ENCODE measurements at regions not wholly inside any gene's neighbourhood (a gene's known extent, or its start where the extent isn't known, plus 50 kb on each side); places are given as distances from the start of the nearest gene placed in this dataset.
"Not testable (repeated sequence)": the region's sequence is repeated elsewhere in the genome, so short reads cannot be mapped to it uniquely, and the experiment has no call there.

DNA sequence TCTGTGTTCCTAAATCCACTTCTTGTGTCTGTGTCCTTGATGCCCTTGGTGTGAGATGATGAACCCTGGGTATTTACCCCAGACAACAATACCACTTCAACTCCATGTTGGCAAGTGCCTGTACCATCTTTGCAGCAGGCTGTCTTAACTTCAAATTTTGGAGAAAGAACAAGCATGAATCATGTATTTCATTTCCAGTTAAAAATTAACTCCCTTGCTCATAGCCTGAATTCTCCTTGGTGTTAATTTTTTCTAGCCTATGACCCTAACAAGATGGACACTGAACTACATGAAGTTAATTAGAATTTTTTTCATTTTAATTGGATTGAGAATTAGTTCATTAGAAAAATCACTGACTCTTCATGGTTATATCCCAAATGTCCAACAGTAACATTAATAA, 267.8 kb upstream of the INTU start:
- no peak overlapping the region for H3K27ac Mint-ChIP-seq (ENCODE audit: unreplicated experiment)
- H3K9me3 Mint-ChIP-seq (ENCODE audit: unreplicated experiment) = no peaks in the 10 kb centered on the region
- H3K36me3 Mint-ChIP-seq (ENCODE audit: low read depth, unreplicated experiment) = no peaks in the 10 kb centered on the region
- H3K27me3 Mint-ChIP-seq (ENCODE audit: unreplicated experiment) = peaks cover 1% of the 10 kb centered on the region
- no peak for DNase-seq (ENCODE audit: low spot score)
- no peaks in the 10 kb centered on the region for H3K4me1 Mint-ChIP-seq (ENCODE audit: unreplicated experiment)
- H3K4me3 Mint-ChIP-seq (ENCODE audit: unreplicated experiment) = no peak overlapping the region
- TF ChIP-seq, protein P1, sequence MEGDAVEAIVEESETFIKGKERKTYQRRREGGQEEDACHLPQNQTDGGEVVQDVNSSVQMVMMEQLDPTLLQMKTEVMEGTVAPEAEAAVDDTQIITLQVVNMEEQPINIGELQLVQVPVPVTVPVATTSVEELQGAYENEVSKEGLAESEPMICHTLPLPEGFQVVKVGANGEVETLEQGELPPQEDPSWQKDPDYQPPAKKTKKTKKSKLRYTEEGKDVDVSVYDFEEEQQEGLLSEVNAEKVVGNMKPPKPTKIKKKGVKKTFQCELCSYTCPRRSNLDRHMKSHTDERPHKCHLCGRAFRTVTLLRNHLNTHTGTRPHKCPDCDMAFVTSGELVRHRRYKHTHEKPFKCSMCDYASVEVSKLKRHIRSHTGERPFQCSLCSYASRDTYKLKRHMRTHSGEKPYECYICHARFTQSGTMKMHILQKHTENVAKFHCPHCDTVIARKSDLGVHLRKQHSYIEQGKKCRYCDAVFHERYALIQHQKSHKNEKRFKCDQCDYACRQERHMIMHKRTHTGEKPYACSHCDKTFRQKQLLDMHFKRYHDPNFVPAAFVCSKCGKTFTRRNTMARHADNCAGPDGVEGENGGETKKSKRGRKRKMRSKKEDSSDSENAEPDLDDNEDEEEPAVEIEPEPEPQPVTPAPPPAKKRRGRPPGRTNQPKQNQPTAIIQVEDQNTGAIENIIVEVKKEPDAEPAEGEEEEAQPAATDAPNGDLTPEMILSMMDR (IDR thresholded peaks at IDR 0.05; ENCODE audit: unreplicated experiment) = no peak

DNA sequence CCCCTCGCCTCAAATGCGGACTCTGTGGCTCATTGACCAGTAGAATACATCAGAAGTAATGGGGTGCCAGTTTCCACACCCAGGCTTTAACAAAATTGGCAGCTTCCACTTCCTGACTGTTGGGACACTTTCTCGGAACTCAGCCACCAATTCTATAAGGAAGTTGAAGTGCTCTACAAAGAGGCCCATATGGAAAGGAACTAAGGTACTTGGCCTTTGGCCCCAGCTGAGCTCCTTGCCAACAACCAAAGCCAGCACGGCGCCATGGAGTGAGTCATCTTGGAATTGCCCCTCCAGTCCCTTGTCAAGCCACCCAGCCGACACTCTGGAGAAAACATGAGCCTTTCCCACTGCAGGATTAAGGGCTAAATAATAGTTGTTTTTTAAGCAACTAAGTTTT, 262.2 kb upstream of the INTU start:
- H3K36me3 Mint-ChIP-seq (ENCODE audit: low read depth, unreplicated experiment) = no peaks in the 10 kb centered on the region
- no peaks in the 10 kb centered on the region for H3K9me3 Mint-ChIP-seq (ENCODE audit: unreplicated experiment)
- H3K27ac Mint-ChIP-seq (ENCODE audit: unreplicated experiment) = no peak overlapping the region
- no peaks in the 10 kb centered on the region for H3K4me1 Mint-ChIP-seq (ENCODE audit: unreplicated experiment)
- H3K27me3 Mint-ChIP-seq (ENCODE audit: unreplicated experiment) = peaks cover 3% of the 10 kb centered on the region
- TF ChIP-seq, protein P1 (IDR thresholded peaks at IDR 0.05; ENCODE audit: unreplicated experiment) = no peak
- DNase-seq (ENCODE audit: low spot score) = no peak
- H3K4me3 Mint-ChIP-seq (ENCODE audit: unreplicated experiment) = no peak overlapping the region

DNA sequence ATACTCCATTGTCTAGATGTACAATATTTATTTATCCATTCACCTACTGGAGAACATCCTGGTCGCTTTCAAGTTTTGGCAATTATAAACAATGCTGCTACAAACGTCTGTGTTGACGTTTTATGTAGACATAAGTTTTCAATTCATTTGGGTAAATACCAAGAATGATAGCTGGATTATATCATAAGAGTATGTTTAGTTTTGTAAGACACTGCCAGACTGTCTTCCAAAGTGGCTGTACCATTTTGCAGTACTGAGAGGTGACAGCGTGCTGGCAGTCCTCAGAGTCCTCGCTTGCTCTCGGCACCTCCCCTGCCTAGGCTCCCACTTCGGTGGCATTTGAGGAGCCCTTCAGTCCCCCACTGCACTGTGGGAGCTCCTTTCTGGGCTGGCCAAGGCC, 253.3 kb upstream of the INTU start:
- Mint-ChIP-seq H3K27me3 (ENCODE audit: unreplicated experiment) (no peaks in the 10 kb centered on the region), H3K4me1 (ENCODE audit: unreplicated experiment) (no peaks in the 10 kb centered on the region), H3K27ac (ENCODE audit: unreplicated experiment) (no peak overlapping the region), H3K9me3 (ENCODE audit: unreplicated experiment) (peaks cover 5% of the 10 kb centered on the region), H3K36me3 (ENCODE audit: low read depth, unreplicated experiment) (peaks cover 8% of the 10 kb centered on the region), H3K4me3 (ENCODE audit: unreplicated experiment) (no peak overlapping the region)
- TF ChIP-seq, protein P1 (IDR thresholded peaks at IDR 0.05; ENCODE audit: unreplicated experiment) = no peak
- no peak for DNase-seq (ENCODE audit: low spot score)

DNA sequence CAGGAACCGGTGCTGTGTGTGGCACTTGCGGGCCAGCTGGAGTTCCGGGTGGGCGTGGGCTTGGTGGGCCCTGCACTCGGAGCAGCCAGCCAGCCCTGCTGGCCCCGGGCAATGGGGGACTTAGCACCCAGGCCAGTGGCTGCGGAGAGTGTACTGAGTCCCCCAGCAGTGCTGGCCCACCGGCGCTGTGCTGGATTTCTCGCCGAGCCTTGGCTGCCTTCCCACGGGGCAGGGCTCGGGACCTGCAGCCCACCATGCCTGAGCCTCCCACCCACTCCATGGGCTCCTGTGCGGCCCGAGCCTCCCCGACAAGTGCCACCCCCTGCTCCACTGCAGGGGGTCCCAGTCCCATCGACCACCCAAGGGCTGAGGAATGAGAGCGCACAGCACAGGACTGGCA, 252.8 kb upstream of the INTU start:
- H3K27ac Mint-ChIP-seq (ENCODE audit: unreplicated experiment); H3K36me3 Mint-ChIP-seq (ENCODE audit: low read depth, unreplicated experiment); H3K27me3 Mint-ChIP-seq (ENCODE audit: unreplicated experiment); DNase-seq (ENCODE audit: low spot score); H3K9me3 Mint-ChIP-seq (ENCODE audit: unreplicated experiment); H3K4me1 Mint-ChIP-seq (ENCODE audit: unreplicated experiment); H3K4me3 Mint-ChIP-seq (ENCODE audit: unreplicated experiment): not testable (repeated sequence)

DNA sequence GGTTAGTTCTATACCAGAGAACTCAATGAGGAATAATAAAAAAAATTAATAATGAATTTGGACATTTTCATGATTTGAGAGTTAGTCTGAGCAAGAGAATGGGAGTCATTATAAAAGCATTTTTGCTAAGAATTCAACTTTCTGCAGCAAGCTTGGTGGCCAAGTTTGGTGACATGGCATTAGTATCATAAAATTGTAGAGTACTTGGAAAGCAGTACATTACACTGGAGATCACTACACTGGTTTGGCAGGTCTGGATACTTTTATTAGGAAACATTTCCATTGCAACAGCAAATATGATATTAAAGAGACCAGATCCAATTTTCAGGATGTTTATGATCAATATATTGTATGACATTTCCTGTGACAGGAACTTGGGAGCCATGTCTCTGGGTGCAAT, 249.1 kb upstream of the INTU start:
- DNase-seq (ENCODE audit: low spot score) = no peak
- Mint-ChIP-seq H3K4me1 (ENCODE audit: unreplicated experiment) (no peaks in the 10 kb centered on the region), H3K9me3 (ENCODE audit: unreplicated experiment) (peaks cover 5% of the 10 kb centered on the region), H3K36me3 (ENCODE audit: low read depth, unreplicated experiment) (peaks cover 8% of the 10 kb centered on the region), H3K4me3 (ENCODE audit: unreplicated experiment) (no peak overlapping the region), H3K27ac (ENCODE audit: unreplicated experiment) (no peak overlapping the region), H3K27me3 (ENCODE audit: unreplicated experiment) (no peaks in the 10 kb centered on the region)
- TF ChIP-seq, protein P1 (IDR thresholded peaks at IDR 0.05; ENCODE audit: unreplicated experiment) = no peak

DNA sequence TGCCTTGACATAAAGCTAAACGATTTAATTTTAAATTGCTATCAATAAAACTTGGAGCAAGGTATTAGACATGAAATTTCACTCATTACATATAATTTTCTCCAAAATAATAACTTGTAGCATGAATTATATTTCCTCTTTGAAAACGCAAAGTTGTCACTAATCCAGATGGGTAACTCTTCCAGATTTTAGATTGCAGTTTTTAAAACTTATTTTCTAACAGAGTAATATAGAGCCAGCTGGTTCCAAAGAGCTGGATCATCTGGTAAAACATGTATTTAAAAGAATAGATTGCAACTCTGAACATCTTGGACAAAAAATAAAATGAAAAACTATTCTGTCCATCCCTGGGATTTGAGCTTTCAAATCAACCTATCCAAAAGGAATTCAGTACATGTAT, 238.2 kb upstream of the INTU start:
- Mint-ChIP-seq H3K4me1 (ENCODE audit: unreplicated experiment) (no peaks in the 10 kb centered on the region), H3K27ac (ENCODE audit: unreplicated experiment) (no peak overlapping the region), H3K36me3 (ENCODE audit: low read depth, unreplicated experiment) (no peaks in the 10 kb centered on the region), H3K9me3 (ENCODE audit: unreplicated experiment) (no peaks in the 10 kb centered on the region), H3K27me3 (ENCODE audit: unreplicated experiment) (no peaks in the 10 kb centered on the region), H3K4me3 (ENCODE audit: unreplicated experiment) (no peak overlapping the region)
- TF ChIP-seq, protein P1 (IDR thresholded peaks at IDR 0.05; ENCODE audit: unreplicated experiment) = no peak
- no peak for DNase-seq (ENCODE audit: low spot score)
